Parathyroid adenoma (tissue), 2 donors: ENCODE measurements at regions not wholly inside any gene's neighbourhood (a gene's known extent, or its start where the extent isn't known, plus 50 kb on each side); places are given as distances from the start of the nearest gene placed in this dataset.

ENCODE experiments used
- H2AFZ ChIP-seq: fragments of 300-600 bp; sonication (generic); one replicate; pipeline ENCODE4 v1.7.0; 2017; ENCODE audit warnings: antibody characterized with exemption, mild to moderate bottlenecking
- H3K27ac ChIP-seq: fragments of 300-600 bp; sonication (generic); one replicate; pipeline ENCODE4 v1.7.0; 2017
- H3K27me3 ChIP-seq: fragments of 300-600 bp; sonication (generic); one replicate; pipeline ENCODE4 v1.7.0; 2017; ENCODE audit warnings: low read length; ENCODE audit not compliant: control insufficient read depth, insufficient read depth
- H3K36me3 ChIP-seq: fragments of 300-600 bp; sonication (generic); one replicate; pipeline ENCODE4 v1.7.0; 2017; ENCODE audit warnings: low read length; ENCODE audit not compliant: control insufficient read depth, insufficient read depth
- H3K4me1 ChIP-seq: fragments of 300-600 bp; sonication (generic); one replicate; pipeline ENCODE4 v1.7.0; 2017; ENCODE audit warnings: control low read depth
- H3K4me2 ChIP-seq: fragments of 300-600 bp; sonication (generic); one replicate; pipeline ENCODE4 v1.7.0; 2017; ENCODE audit warnings: low read length
- H3K4me3 ChIP-seq: fragments of 300-600 bp; sonication (generic); one replicate; pipeline ENCODE4 v1.7.0; 2017; ENCODE audit warnings: low read depth, low read length
- H3K79me2 ChIP-seq: fragments of 300-600 bp; sonication (generic); one replicate; pipeline ENCODE4 v1.7.0; 2017; ENCODE audit warnings: control low read depth
- H3K9ac ChIP-seq: fragments of 300-600 bp; sonication (generic); one replicate; pipeline ENCODE4 v1.7.0; 2017; ENCODE audit warnings: mild to moderate bottlenecking
- H3K9me3 ChIP-seq: fragments of 300-600 bp; sonication (generic); one replicate; pipeline ENCODE4 v1.7.0; 2017; ENCODE audit warnings: low read length; ENCODE audit not compliant: control insufficient read depth
- TF ChIP-seq, protein P1 (sequence below): fragments of 300-600 bp; sonication (generic); IDR thresholded peaks from one replicate; pipeline ENCODE4 v1.7.0; 2017; ENCODE audit warnings: antibody characterized with exemption, mild to moderate bottlenecking
- donor health status: primary hyperparathyroidism.

DNA sequence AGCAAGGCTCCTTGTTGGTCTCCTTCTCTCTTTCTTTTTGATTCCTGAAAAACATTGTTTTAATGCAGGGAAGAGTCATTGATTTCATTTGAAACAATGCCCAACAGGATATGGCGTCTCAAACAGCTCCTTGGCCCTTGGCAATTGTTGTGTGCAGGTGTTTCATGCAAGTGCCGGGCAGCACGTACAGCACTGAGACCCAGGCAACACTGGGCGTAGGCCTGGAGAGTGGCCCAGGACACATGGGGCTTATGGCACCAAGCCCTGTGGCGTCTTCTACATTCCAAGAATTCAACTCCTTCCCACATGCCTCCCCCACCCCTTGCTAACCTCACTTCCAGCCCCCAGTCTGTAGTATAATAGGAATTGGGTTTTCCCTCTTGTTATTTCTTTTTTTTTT, 230.4 kb downstream of the SPTSSA start:
- no peak overlapping the region for H3K27ac ChIP-seq
- no peaks in the 10 kb centered on the region for H3K27me3 ChIP-seq
- H3K79me2 ChIP-seq, result no peaks in the 10 kb centered on the region
- H3K4me2 ChIP-seq, result no peak overlapping the region
- TF ChIP-seq, protein P1, sequence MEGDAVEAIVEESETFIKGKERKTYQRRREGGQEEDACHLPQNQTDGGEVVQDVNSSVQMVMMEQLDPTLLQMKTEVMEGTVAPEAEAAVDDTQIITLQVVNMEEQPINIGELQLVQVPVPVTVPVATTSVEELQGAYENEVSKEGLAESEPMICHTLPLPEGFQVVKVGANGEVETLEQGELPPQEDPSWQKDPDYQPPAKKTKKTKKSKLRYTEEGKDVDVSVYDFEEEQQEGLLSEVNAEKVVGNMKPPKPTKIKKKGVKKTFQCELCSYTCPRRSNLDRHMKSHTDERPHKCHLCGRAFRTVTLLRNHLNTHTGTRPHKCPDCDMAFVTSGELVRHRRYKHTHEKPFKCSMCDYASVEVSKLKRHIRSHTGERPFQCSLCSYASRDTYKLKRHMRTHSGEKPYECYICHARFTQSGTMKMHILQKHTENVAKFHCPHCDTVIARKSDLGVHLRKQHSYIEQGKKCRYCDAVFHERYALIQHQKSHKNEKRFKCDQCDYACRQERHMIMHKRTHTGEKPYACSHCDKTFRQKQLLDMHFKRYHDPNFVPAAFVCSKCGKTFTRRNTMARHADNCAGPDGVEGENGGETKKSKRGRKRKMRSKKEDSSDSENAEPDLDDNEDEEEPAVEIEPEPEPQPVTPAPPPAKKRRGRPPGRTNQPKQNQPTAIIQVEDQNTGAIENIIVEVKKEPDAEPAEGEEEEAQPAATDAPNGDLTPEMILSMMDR, result no peak
- H3K9me3 ChIP-seq, result no peaks in the 10 kb centered on the region
- H3K36me3 ChIP-seq, result no peaks in the 10 kb centered on the region
- no peaks in the 10 kb centered on the region for H3K4me1 ChIP-seq
- H3K9ac ChIP-seq, result no peak overlapping the region
- no peak overlapping the region for H3K4me3 ChIP-seq
- H2AFZ ChIP-seq, result no peak overlapping the region

DNA sequence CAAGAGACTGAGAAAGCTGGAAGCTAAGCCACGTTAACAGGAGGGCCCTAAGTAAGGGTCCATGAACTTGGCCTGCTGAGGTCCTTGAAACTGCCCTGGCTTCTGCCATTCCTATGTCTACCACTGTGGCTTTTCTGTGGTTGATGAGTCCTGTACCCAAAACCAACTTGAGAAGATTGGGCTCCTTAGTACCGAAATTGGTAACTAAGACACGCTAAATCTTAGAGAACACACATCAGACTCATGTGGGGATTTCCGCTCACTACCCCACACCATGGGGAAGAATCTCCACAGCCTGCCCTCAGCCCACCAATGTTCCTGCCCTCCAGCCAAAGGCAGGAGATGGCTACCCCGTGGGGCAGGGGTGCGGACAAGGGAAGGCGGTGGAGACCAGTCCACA, 232.9 kb downstream of the SPTSSA start:
- no peak overlapping the region for H3K4me2 ChIP-seq
- H3K27me3 ChIP-seq, result no peaks in the 10 kb centered on the region

DNA sequence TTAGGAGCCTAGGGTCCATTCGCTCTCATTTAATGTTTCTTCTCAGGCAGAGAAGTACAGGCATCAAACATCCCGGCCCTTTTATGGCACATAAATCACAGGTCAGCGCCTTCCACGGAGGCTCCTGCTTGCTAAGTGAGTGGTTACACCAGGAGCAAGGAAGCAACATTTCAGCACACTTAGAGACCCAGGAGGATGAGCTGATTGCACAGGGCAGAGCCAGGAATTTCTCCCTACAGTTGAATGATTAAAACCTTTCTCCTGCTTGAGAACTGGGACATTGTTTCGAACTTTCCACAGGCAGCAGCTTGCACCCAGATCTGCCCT, 233.4 kb downstream of the SPTSSA start:
- H3K79me2 ChIP-seq, result no peaks in the 10 kb centered on the region
- no peak overlapping the region for H3K9ac ChIP-seq
- no peak overlapping the region for H3K4me3 ChIP-seq
- no peaks in the 10 kb centered on the region for H3K9me3 ChIP-seq
- no peaks in the 10 kb centered on the region for H3K27me3 ChIP-seq
- no peak overlapping the region for H3K4me2 ChIP-seq
- no peak overlapping the region for H3K27ac ChIP-seq
- TF ChIP-seq, protein P1, result no peak
- H3K4me1 ChIP-seq, result no peaks in the 10 kb centered on the region
- H2AFZ ChIP-seq, result no peak overlapping the region
- H3K36me3 ChIP-seq, result no peaks in the 10 kb centered on the region

More for the DNA sequence above, 232.9 kb downstream of the SPTSSA start:
- Histone ChIP-seq H3K27ac (no peak overlapping the region), H3K9ac (no peak overlapping the region), H3K79me2 (no peaks in the 10 kb centered on the region), H3K4me3 (no peak overlapping the region), H3K36me3 (no peaks in the 10 kb centered on the region), H3K4me1 (no peaks in the 10 kb centered on the region), H2AFZ (no peak overlapping the region), H3K9me3 (no peaks in the 10 kb centered on the region)
- TF ChIP-seq, protein P1, result no peak

- no peak overlapping the region for H3K4me3 ChIP-seq
These were observed 234.0 kb downstream of the SPTSSA start for GRCh38 chr14:34227834-34228649.

More at GRCh38 chr14:34227834-34228649, 234.0 kb downstream of the SPTSSA start:
- no peaks in the 10 kb centered on the region for H3K79me2 ChIP-seq
- TF ChIP-seq, protein P1, result peak; percentile 83
- no peaks in the 10 kb centered on the region for H3K27me3 ChIP-seq
- no peaks in the 10 kb centered on the region for H3K4me1 ChIP-seq
- no peak overlapping the region for H3K4me2 ChIP-seq
- no peak overlapping the region for H3K9ac ChIP-seq
- H3K9me3 ChIP-seq, result no peaks in the 10 kb centered on the region
- no peaks in the 10 kb centered on the region for H3K36me3 ChIP-seq
- no peak overlapping the region for H3K27ac ChIP-seq
- H2AFZ ChIP-seq, result peak overlapping the region; percentile 3
